SU-DHL-6 (cell line): ENCODE measurements at regions not wholly inside any gene's neighbourhood (a gene's known extent, or its start where the extent isn't known, plus 50 kb on each side); places are given as distances from the start of the nearest gene placed in this dataset.

ENCODE experiments used
- EZH2phosphoT487 ChIP-seq: fragments of 200-600 bp; sonication (generic), shearing (Covaris generic); conservative IDR thresholded peaks from 2 replicates; pipeline ENCODE4 v1.6.1; 2018; ENCODE audit warnings: mild to moderate bottlenecking, antibody characterized with exemption, low read length, moderate library complexity, mixed read lengths
- TF ChIP-seq, protein P1 (sequence below): fragments of 200-600 bp; sonication (generic); IDR thresholded peaks from one replicate; pipeline ENCODE4 v1.5.1; 2017; ENCODE audit warnings: antibody characterized with exemption, mild to moderate bottlenecking, low read length, moderate library complexity; ENCODE audit not compliant: insufficient read depth, poor library complexity, severe bottlenecking

DNA sequence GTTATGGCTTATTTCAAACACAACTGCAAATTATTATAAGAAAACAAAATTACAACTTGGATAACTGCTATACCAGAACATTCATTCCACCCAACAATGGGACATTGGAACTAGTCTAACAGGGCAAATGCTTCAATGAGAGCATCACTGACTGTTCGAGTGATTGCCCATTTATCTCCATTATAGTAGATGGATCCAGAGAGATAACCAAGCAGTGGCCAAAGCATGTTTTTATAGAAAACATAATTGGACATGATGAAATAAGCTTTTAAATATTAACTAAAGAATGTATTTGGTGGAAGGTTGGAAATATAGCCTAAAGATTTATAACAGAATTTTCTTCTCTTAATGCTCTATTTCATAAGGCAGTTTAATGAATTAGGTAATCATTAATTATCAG, 634.8 kb downstream of the NUP35 start:
- TF ChIP-seq, protein P1, sequence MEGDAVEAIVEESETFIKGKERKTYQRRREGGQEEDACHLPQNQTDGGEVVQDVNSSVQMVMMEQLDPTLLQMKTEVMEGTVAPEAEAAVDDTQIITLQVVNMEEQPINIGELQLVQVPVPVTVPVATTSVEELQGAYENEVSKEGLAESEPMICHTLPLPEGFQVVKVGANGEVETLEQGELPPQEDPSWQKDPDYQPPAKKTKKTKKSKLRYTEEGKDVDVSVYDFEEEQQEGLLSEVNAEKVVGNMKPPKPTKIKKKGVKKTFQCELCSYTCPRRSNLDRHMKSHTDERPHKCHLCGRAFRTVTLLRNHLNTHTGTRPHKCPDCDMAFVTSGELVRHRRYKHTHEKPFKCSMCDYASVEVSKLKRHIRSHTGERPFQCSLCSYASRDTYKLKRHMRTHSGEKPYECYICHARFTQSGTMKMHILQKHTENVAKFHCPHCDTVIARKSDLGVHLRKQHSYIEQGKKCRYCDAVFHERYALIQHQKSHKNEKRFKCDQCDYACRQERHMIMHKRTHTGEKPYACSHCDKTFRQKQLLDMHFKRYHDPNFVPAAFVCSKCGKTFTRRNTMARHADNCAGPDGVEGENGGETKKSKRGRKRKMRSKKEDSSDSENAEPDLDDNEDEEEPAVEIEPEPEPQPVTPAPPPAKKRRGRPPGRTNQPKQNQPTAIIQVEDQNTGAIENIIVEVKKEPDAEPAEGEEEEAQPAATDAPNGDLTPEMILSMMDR = no peak
- TF ChIP-seq EZH2phosphoT487 = no peak
